Mesodermal cell (in vitro differentiated cells): ENCODE measurements at regions not wholly inside any gene's neighbourhood (a gene's known extent, or its start where the extent isn't known, plus 50 kb on each side); places are given as distances from the start of the nearest gene placed in this dataset.

Source experiments
- H3K27ac ChIP-seq: 2 replicates; pipeline ENCODE4 v1.7.0; 2013; ENCODE audit warnings: mild to moderate bottlenecking, low read depth, low read length, moderate library complexity; ENCODE audit not compliant: severe bottlenecking
- H3K36me3 ChIP-seq: 2 replicates; pipeline ENCODE4 v1.7.1; 2013; ENCODE audit warnings: mild to moderate bottlenecking, low read length, moderate library complexity; ENCODE audit not compliant: control insufficient read depth, insufficient read depth
- H3K4me1 ChIP-seq: one replicate; pipeline ENCODE4 v1.7.1; 2013; ENCODE audit warnings: mild to moderate bottlenecking, low read length; ENCODE audit not compliant: insufficient read depth, control insufficient read depth, poor library complexity, severe bottlenecking
- H3K4me3 ChIP-seq: 2 replicates; pipeline ENCODE4 v1.7.0; 2013; ENCODE audit warnings: low read length, control low read depth, mild to moderate bottlenecking; ENCODE audit not compliant: insufficient read depth, poor library complexity, severe bottlenecking; ENCODE audit errors: extremely low read depth
- H3K9me3 ChIP-seq: 2 replicates; pipeline ENCODE4 v1.7.1; 2013; ENCODE audit warnings: mild to moderate bottlenecking, low read length, moderate library complexity; ENCODE audit not compliant: control insufficient read depth
- WGBS, 2 experiments: methylation state at CpG; one replicate each; pipeline ENCODE4 v1.1.5; 2013; ENCODE audit warnings: missing lambda C conversion rate in 2 of 2; ENCODE audit not compliant: insufficient coverage in 2 of 2; 5-methylcytosine and 5-hydroxymethylcytosine counted together

DNA sequence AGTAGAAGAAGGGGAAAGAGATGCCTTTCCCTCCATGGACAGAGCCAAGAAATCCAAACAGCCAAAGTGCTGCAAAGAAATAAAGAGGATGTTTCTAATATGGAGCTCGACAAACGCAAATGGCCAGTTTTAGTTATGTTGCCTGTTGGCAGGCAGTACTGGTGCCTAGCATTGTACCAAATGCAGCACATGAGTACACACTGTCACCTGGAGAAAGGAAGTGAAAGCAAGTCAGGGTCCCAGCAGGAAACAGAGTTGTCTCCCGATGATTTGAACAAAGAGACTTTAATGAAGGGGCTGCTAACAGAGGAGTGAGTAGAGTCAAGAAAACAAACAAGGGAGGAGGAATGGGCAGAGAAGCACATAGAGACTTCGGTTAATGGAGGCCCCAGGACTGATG lies 623.0 kb downstream of the BCL11A start:
- no peak overlapping the region for H3K4me3 ChIP-seq
- no peaks in the 10 kb centered on the region for H3K36me3 ChIP-seq
- no peaks in the 10 kb centered on the region for H3K9me3 ChIP-seq
- H3K4me1 ChIP-seq: no peaks in the 10 kb centered on the region
- 84 to 85% methylated on average over 4 of the region's 4 CpGs for WGBS, 2 experiments
- H3K27ac ChIP-seq: no peak overlapping the region

- no peaks in the 10 kb centered on the region for H3K9me3 ChIP-seq
- H3K4me3 ChIP-seq: no peak overlapping the region
- H3K4me1 ChIP-seq: no peaks in the 10 kb centered on the region
- H3K27ac ChIP-seq: no peak overlapping the region
- H3K36me3 ChIP-seq: no peaks in the 10 kb centered on the region
- 96% methylated on average over 11 of the region's 13 CpGs for WGBS, 2 experiments
Measured at GRCh38 chr2:59926731-59927130, 626.7 kb downstream of the BCL11A start.

GRCh38 chr2:59925321-59925720 lies 628.1 kb downstream of the BCL11A start:
- WGBS, 2 experiments: 100% methylated on average over 1 of the region's 1 CpG; no CpG with 5 or more reads in 1 of the 2 experiments
- Histone ChIP-seq H3K36me3 (no peaks in the 10 kb centered on the region), H3K4me1 (no peaks in the 10 kb centered on the region), H3K9me3 (no peaks in the 10 kb centered on the region), H3K4me3 (no peak overlapping the region), H3K27ac (no peak overlapping the region)

- Histone ChIP-seq H3K27ac (no peak overlapping the region), H3K9me3 (no peaks in the 10 kb centered on the region), H3K4me1 (no peaks in the 10 kb centered on the region), H3K36me3 (no peaks in the 10 kb centered on the region), H3K4me3 (no peak overlapping the region)
- WGBS, 2 experiments: 100% methylated on average over 1 of the region's 1 CpG; no CpG with 5 or more reads in 1 of the 2 experiments
Measured at GRCh38 chr2:59924346-59924745, 629.1 kb downstream of the BCL11A start.

- Histone ChIP-seq H3K4me1 (no peaks in the 10 kb centered on the region), H3K4me3 (no peak overlapping the region), H3K27ac (no peak overlapping the region), H3K36me3 (no peaks in the 10 kb centered on the region), H3K9me3 (no peaks in the 10 kb centered on the region)
- 92% methylated on average over 2 of the region's 4 CpGs; no CpG with 5 or more reads in 1 of the 2 experiments for WGBS, 2 experiments
Measured at GRCh38 chr2:59922450-59922849, 631.0 kb downstream of the BCL11A start.

DNA sequence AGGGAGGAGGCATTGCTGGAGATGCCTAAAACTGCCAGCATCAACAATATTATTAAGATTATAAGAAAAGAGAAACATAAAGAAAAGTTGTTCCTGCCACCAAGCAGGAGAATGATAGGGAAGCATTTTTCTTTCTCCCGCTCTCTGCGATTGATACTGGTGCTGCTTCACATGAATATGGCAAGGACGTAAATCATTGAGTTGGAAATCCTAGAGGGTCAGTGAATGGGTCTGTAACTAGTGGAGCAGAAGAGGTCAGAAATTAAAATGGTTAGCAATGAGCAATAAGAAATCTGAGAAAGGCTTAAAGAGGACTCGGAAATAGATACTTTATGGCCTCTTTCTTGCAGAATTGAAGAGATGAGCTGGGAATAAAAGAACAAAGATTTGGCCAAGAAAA lies 631.7 kb downstream of the BCL11A start:
- Histone ChIP-seq H3K4me1 (no peaks in the 10 kb centered on the region), H3K36me3 (no peaks in the 10 kb centered on the region), H3K27ac (no peak overlapping the region), H3K4me3 (no peak overlapping the region), H3K9me3 (no peaks in the 10 kb centered on the region)
- 91 to 100% methylated on average over 4 of the region's 4 CpGs for WGBS, 2 experiments

- H3K27ac ChIP-seq: peak overlapping the region; percentile 48
- WGBS, 2 experiments: 100% methylated on average over 3 of the region's 4 CpGs; no CpG with 5 or more reads in 1 of the 2 experiments
- H3K4me1 ChIP-seq: no peaks in the 10 kb centered on the region
- no peaks in the 10 kb centered on the region for H3K36me3 ChIP-seq
- H3K9me3 ChIP-seq: no peaks in the 10 kb centered on the region
- H3K4me3 ChIP-seq: no peak overlapping the region
Measured at GRCh38 chr2:59920961-59921360, 632.5 kb downstream of the BCL11A start.

GRCh38 chr2:59920307-59920706 lies 633.1 kb downstream of the BCL11A start:
- WGBS, 2 experiments: 92 to 100% methylated on average over 2 of the region's 4 CpGs
- no peaks in the 10 kb centered on the region for H3K36me3 ChIP-seq
- H3K4me1 ChIP-seq: no peaks in the 10 kb centered on the region
- no peaks in the 10 kb centered on the region for H3K9me3 ChIP-seq
- H3K27ac ChIP-seq: no peak overlapping the region
- H3K4me3 ChIP-seq: no peak overlapping the region

GRCh38 chr2:59919579-59919978 lies 633.9 kb downstream of the BCL11A start:
- no peaks in the 10 kb centered on the region for H3K4me1 ChIP-seq
- no peaks in the 10 kb centered on the region for H3K36me3 ChIP-seq
- H3K27ac ChIP-seq: no peak overlapping the region
- no peaks in the 10 kb centered on the region for H3K9me3 ChIP-seq
- no peak overlapping the region for H3K4me3 ChIP-seq
- 78 to 87% methylated on average over 1 of the region's 1 CpG for WGBS, 2 experiments

- Histone ChIP-seq H3K27ac (no peak overlapping the region), H3K4me3 (no peak overlapping the region), H3K36me3 (no peaks in the 10 kb centered on the region), H3K4me1 (no peaks in the 10 kb centered on the region), H3K9me3 (no peaks in the 10 kb centered on the region)
- WGBS, 2 experiments: no CpG with 5 or more reads among the region's 1 CpG
Measured at GRCh38 chr2:59912042-59912441, 641.4 kb downstream of the BCL11A start.

DNA sequence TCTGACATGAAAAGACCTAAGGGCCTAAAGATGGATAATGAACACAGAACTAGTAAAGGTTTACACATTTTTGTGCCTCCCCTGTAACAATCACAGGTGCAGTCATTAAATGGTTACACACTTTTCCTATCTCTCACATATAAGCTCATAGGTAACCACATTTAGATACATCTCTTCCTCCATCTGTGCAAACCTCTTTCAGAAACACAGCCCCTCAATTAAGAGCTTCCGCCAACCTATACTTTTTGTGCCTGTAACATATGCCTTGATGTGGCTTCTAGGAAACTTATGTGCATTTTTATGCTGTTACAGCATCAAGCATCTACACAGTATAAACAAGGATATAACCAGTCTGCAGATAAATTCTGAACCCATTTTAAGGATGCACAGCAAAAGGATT lies 643.3 kb downstream of the BCL11A start:
- no peaks in the 10 kb centered on the region for H3K36me3 ChIP-seq
- H3K27ac ChIP-seq: no peak overlapping the region
- no peaks in the 10 kb centered on the region for H3K4me1 ChIP-seq
- no CpG with 5 or more reads among the region's 1 CpG for WGBS, 2 experiments
- H3K9me3 ChIP-seq: no peaks in the 10 kb centered on the region
- no peak overlapping the region for H3K4me3 ChIP-seq
